Fibroblast of lung (primary cell): ENCODE measurements at regions not wholly inside any gene's neighbourhood (a gene's known extent, or its start where the extent isn't known, plus 50 kb on each side); places are given as distances from the start of the nearest gene placed in this dataset.

Experiments
- CTCF ChIP-seq, 2 donors: IDR thresholded peaks in 1 of 2; conservative IDR thresholded peaks in 1 of 2; 1 replicate in 1 of 2; 2 replicates in 1 of 2; pipeline ENCODE4 v1.5.1; 2011 to 2012; ENCODE audit warnings: low read length in 2 of 2, control low read depth in 1 of 2, inconsistent platforms in 1 of 2, low read depth in 1 of 2, mild to moderate bottlenecking in 1 of 2
- EZH2 ChIP-seq: IDR thresholded peaks from 2 replicates; pipeline ENCODE4 v1.5.1; 2012; ENCODE audit warnings: low read length, control low read depth, mild to moderate bottlenecking; ENCODE audit errors: missing control alignments

GRCh38 chr6:40247516-40248115, 313.4 kb upstream of the MOCS1 start:
- TF ChIP-seq CTCF (conservative IDR thresholded peaks at IDR 0.05 in 1 of 2, IDR thresholded peaks at IDR 0.05 in 1 of 2; ENCODE audit: low read depth in 1 of 2, low read length in 2 of 2) (no peak), EZH2 (no peak)
